ENCODE measurements at regions not wholly inside any gene's neighbourhood (a gene's known extent, or its start where the extent isn't known, plus 50 kb on each side); places are given as distances from the start of the nearest gene placed in this dataset.

GRCh38 chr7:17709127-17709526, 231.2 kb downstream of the SNX13 start:
- ChIA-PET POLR2A (interaction anchor here (0.7 kb wide), 1 partner anchor 107 kb away, joined by 3 read pairs; no protein-coding TSS in a partner anchor), CTCF (no interaction called here)
- H3K27me3 Mint-ChIP-seq = no peaks in the 10 kb centered on the region
- no peaks in the 10 kb centered on the region for H3K9me3 Mint-ChIP-seq
- no peak for ATAC-seq
- no peak overlapping the region for H3K27ac Mint-ChIP-seq
- no peak for DNase-seq
- intact Hi-C loops (cut with micrococcal nuclease) = no loop called here
- no peaks in the 10 kb centered on the region for H3K4me1 Mint-ChIP-seq (ENCODE audit: low read depth)
- H3K36me3 Mint-ChIP-seq (ENCODE audit: low read depth) = no peaks in the 10 kb centered on the region
- TF ChIP-seq, protein P1, sequence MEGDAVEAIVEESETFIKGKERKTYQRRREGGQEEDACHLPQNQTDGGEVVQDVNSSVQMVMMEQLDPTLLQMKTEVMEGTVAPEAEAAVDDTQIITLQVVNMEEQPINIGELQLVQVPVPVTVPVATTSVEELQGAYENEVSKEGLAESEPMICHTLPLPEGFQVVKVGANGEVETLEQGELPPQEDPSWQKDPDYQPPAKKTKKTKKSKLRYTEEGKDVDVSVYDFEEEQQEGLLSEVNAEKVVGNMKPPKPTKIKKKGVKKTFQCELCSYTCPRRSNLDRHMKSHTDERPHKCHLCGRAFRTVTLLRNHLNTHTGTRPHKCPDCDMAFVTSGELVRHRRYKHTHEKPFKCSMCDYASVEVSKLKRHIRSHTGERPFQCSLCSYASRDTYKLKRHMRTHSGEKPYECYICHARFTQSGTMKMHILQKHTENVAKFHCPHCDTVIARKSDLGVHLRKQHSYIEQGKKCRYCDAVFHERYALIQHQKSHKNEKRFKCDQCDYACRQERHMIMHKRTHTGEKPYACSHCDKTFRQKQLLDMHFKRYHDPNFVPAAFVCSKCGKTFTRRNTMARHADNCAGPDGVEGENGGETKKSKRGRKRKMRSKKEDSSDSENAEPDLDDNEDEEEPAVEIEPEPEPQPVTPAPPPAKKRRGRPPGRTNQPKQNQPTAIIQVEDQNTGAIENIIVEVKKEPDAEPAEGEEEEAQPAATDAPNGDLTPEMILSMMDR (IDR thresholded peaks at IDR 0.05) = no peak
- no peak overlapping the region for H3K4me3 Mint-ChIP-seq

GRCh38 chr7:17709599-17709998, 230.7 kb downstream of the SNX13 start:
- no peak overlapping the region for H3K4me3 Mint-ChIP-seq
- no peaks in the 10 kb centered on the region for H3K9me3 Mint-ChIP-seq
- H3K27ac Mint-ChIP-seq = no peak overlapping the region
- POLR2A ChIA-PET = interaction anchor here (0.6 kb wide), 1 partner anchor 598 kb away, joined by 3 read pairs; no protein-coding TSS in a partner anchor
- ATAC-seq = no peak
- no peak for DNase-seq
- H3K36me3 Mint-ChIP-seq (ENCODE audit: low read depth) = no peaks in the 10 kb centered on the region
- TF ChIP-seq, protein P1 (IDR thresholded peaks at IDR 0.05) = no peak
- H3K27me3 Mint-ChIP-seq = no peaks in the 10 kb centered on the region
- intact Hi-C loops (cut with micrococcal nuclease) = no loop called here
- CTCF ChIA-PET = interaction anchor here (0.8 kb wide), 1 partner anchor 68 kb away, joined by 3 read pairs; no protein-coding TSS in a partner anchor
- no peaks in the 10 kb centered on the region for H3K4me1 Mint-ChIP-seq (ENCODE audit: low read depth)

DNA sequence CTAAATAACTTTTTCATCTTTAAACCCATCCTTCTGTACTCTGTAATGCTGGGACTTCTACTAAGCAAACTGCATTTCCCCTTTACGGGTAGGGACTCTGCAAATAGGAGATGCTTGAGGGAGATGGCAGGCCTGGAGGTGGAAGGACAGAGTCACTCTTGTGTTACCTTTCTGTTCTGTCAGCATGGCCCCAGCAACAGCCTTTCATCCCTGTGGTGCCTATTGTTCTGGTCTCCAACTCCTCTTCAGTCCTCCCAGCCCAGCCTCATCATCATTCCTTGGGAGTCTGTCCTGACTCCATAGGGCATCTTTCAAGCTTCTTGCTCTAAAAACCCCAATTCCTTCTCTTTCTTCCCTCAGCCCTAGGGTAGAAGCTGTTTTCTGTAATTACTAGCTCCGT, 230.0 kb downstream of the SNX13 start:
- H3K9me3 Mint-ChIP-seq = no peaks in the 10 kb centered on the region
- no peak overlapping the region for H3K27ac Mint-ChIP-seq
- TF ChIP-seq, protein P1 (IDR thresholded peaks at IDR 0.05) = no peak
- no peak for DNase-seq
- POLR2A ChIA-PET = interaction anchor here (0.6 kb wide), 1 partner anchor 597 kb away, joined by 3 read pairs; no protein-coding TSS in a partner anchor
- CTCF ChIA-PET = interaction anchor here (0.8 to 1.5 kb wide), 2 partner anchors 29 to 68 kb away, joined by 3 to 4 read pairs; no protein-coding TSS in a partner anchor
- no peaks in the 10 kb centered on the region for H3K36me3 Mint-ChIP-seq (ENCODE audit: low read depth)
- no peak for ATAC-seq
- H3K4me3 Mint-ChIP-seq = no peak overlapping the region
- intact Hi-C loops (cut with micrococcal nuclease) = no loop called here
- H3K4me1 Mint-ChIP-seq (ENCODE audit: low read depth) = no peaks in the 10 kb centered on the region
- H3K27me3 Mint-ChIP-seq = no peaks in the 10 kb centered on the region

DNA sequence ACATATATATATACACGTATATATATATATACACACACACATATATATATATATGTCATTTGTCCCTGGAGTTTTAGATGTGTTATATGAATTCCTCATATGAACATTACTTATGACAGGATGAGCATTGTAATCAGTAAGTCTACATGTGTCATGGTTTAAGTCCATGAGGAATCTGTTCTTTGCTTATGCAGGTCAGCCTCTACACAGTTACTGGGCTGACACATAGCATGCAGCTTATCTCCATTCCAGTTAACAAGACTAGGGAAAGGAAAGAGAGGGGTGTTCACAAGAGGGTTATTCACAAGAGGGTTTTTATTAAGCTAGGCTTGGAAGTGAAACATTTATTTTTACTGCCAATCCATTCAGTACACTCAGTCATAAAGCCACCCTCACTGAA, 226.7 kb downstream of the SNX13 start:
- H3K27ac Mint-ChIP-seq = no peak overlapping the region
- TF ChIP-seq, protein P1 (IDR thresholded peaks at IDR 0.05) = no peak
- CTCF ChIA-PET = interaction anchor here (1.9 kb wide), 1 partner anchor 8 kb away, joined by 7 read pairs; no protein-coding TSS in a partner anchor
- H3K9me3 Mint-ChIP-seq = no peaks in the 10 kb centered on the region
- POLR2A ChIA-PET = no interaction called here
- no peaks in the 10 kb centered on the region for H3K4me1 Mint-ChIP-seq (ENCODE audit: low read depth)
- no peaks in the 10 kb centered on the region for H3K36me3 Mint-ChIP-seq (ENCODE audit: low read depth)
- intact Hi-C loops (cut with micrococcal nuclease) = no loop called here
- DNase-seq = no peak
- H3K27me3 Mint-ChIP-seq = no peaks in the 10 kb centered on the region
- no peak for ATAC-seq
- H3K4me3 Mint-ChIP-seq = no peak overlapping the region

DNA sequence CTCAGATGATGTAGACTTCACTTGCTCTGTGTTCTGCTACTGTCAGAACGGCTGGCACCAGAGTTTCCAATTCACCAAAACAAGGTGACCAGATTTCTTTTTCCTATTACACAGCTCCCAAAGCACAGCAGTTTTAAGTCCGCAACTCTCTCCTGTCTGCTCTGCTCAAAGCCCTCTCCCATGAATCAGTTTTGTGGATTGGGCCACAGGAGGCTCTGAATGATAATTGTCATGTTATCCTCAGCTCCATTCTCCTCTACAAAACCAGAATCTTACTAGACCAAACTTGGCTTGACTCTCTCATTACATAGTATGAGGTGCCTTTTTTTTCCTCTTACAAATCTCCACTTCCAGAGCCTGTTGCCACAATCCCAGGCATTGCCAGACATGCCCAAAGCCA, 223.5 kb downstream of the SNX13 start:
- Mint-ChIP-seq H3K4me1 (ENCODE audit: low read depth) (no peaks in the 10 kb centered on the region), H3K27me3 (no peaks in the 10 kb centered on the region), H3K9me3 (no peaks in the 10 kb centered on the region), H3K36me3 (ENCODE audit: low read depth) (no peaks in the 10 kb centered on the region), H3K27ac (no peak overlapping the region), H3K4me3 (no peak overlapping the region)
- no peak for ATAC-seq
- intact Hi-C loops (cut with micrococcal nuclease) = no loop called here
- no peak for DNase-seq
- CTCF ChIA-PET = interaction anchor here (1.4 kb wide), 1 partner anchor 10 kb away, joined by 5 read pairs; no protein-coding TSS in a partner anchor
- POLR2A ChIA-PET = no interaction called here
- TF ChIP-seq, protein P1 (IDR thresholded peaks at IDR 0.05) = no peak
